Activated naive CD8-positive, alpha-beta T cell (primary cell): ENCODE measurements at regions not wholly inside any gene's neighbourhood (a gene's known extent, or its start where the extent isn't known, plus 50 kb on each side); places are given as distances from the start of the nearest gene placed in this dataset.

Experiments
- H3K27ac Mint-ChIP-seq: one replicate; pipeline ENCODE4 v1.8.0; 2021; ENCODE audit warnings: mixed read lengths
- H3K27me3 Mint-ChIP-seq: one replicate; pipeline ENCODE4 v1.8.0; 2021; ENCODE audit warnings: mixed read lengths
- H3K36me3 Mint-ChIP-seq: one replicate; pipeline ENCODE4 v1.8.0; 2021; ENCODE audit warnings: mixed read lengths
- H3K4me1 Mint-ChIP-seq: one replicate; pipeline ENCODE4 v1.8.0; 2021; ENCODE audit warnings: low read depth, mixed read lengths
- H3K4me3 Mint-ChIP-seq: one replicate; pipeline ENCODE4 v1.8.0; 2021; ENCODE audit warnings: mild to moderate bottlenecking, mixed read lengths
- H3K9me3 Mint-ChIP-seq: one replicate; pipeline ENCODE4 v1.8.0; 2021; ENCODE audit warnings: low read depth, mixed read lengths

- no peaks in the 10 kb centered on the region for H3K27me3 Mint-ChIP-seq
- H3K9me3 Mint-ChIP-seq: peaks cover 5% of the 10 kb centered on the region
- H3K4me1 Mint-ChIP-seq: no peaks in the 10 kb centered on the region
- H3K27ac Mint-ChIP-seq: no peak overlapping the region
- peaks cover 4% of the 10 kb centered on the region for H3K36me3 Mint-ChIP-seq
- H3K4me3 Mint-ChIP-seq: no peak overlapping the region
These were observed 125.1 kb upstream of the COL5A1 start for GRCh38 chr9:134516464-134516863.

- H3K36me3 Mint-ChIP-seq: peaks cover 4% of the 10 kb centered on the region
- no peak overlapping the region for H3K27ac Mint-ChIP-seq
- H3K9me3 Mint-ChIP-seq: peaks cover 5% of the 10 kb centered on the region
- no peak overlapping the region for H3K4me3 Mint-ChIP-seq
- H3K4me1 Mint-ChIP-seq: no peaks in the 10 kb centered on the region
- H3K27me3 Mint-ChIP-seq: no peaks in the 10 kb centered on the region
These were observed 124.4 kb upstream of the COL5A1 start for GRCh38 chr9:134517069-134517680.

- Mint-ChIP-seq H3K4me1 (no peaks in the 10 kb centered on the region), H3K36me3 (peaks cover 4% of the 10 kb centered on the region), H3K9me3 (peaks cover 5% of the 10 kb centered on the region), H3K27ac (no peak overlapping the region), H3K27me3 (no peaks in the 10 kb centered on the region), H3K4me3 (no peak overlapping the region)
These were observed 123.5 kb upstream of the COL5A1 start for GRCh38 chr9:134518004-134518606.

- H3K4me1 Mint-ChIP-seq: no peaks in the 10 kb centered on the region
- H3K27me3 Mint-ChIP-seq: no peaks in the 10 kb centered on the region
- H3K36me3 Mint-ChIP-seq: peaks cover 4% of the 10 kb centered on the region
- H3K4me3 Mint-ChIP-seq: no peak overlapping the region
- no peak overlapping the region for H3K27ac Mint-ChIP-seq
- H3K9me3 Mint-ChIP-seq: peaks cover 5% of the 10 kb centered on the region
These were observed 122.1 kb upstream of the COL5A1 start for GRCh38 chr9:134519375-134520070.

GRCh38 chr9:134521817-134522501 lies 119.6 kb upstream of the COL5A1 start:
- H3K27ac Mint-ChIP-seq: no peak overlapping the region
- H3K9me3 Mint-ChIP-seq: peaks cover 5% of the 10 kb centered on the region
- peaks cover 4% of the 10 kb centered on the region for H3K36me3 Mint-ChIP-seq
- no peaks in the 10 kb centered on the region for H3K27me3 Mint-ChIP-seq
- no peaks in the 10 kb centered on the region for H3K4me1 Mint-ChIP-seq
- no peak overlapping the region for H3K4me3 Mint-ChIP-seq

- H3K36me3 Mint-ChIP-seq: peaks cover 4% of the 10 kb centered on the region
- H3K27me3 Mint-ChIP-seq: no peaks in the 10 kb centered on the region
- no peak overlapping the region for H3K27ac Mint-ChIP-seq
- no peak overlapping the region for H3K4me3 Mint-ChIP-seq
- peaks cover 5% of the 10 kb centered on the region for H3K9me3 Mint-ChIP-seq
- H3K4me1 Mint-ChIP-seq: no peaks in the 10 kb centered on the region
These were observed 119.1 kb upstream of the COL5A1 start for GRCh38 chr9:134522502-134522848.

GRCh38 chr9:134522976-134523375 lies 118.6 kb upstream of the COL5A1 start:
- no peaks in the 10 kb centered on the region for H3K27me3 Mint-ChIP-seq
- no peak overlapping the region for H3K27ac Mint-ChIP-seq
- H3K4me3 Mint-ChIP-seq: no peak overlapping the region
- H3K9me3 Mint-ChIP-seq: peaks cover 5% of the 10 kb centered on the region
- H3K36me3 Mint-ChIP-seq: peaks cover 4% of the 10 kb centered on the region
- H3K4me1 Mint-ChIP-seq: no peaks in the 10 kb centered on the region

GRCh38 chr9:134525070-134525815 lies 116.4 kb upstream of the COL5A1 start:
- H3K9me3 Mint-ChIP-seq: peaks cover 5% of the 10 kb centered on the region
- no peak overlapping the region for H3K27ac Mint-ChIP-seq
- H3K4me3 Mint-ChIP-seq: no peak overlapping the region
- peaks cover 4% of the 10 kb centered on the region for H3K36me3 Mint-ChIP-seq
- H3K27me3 Mint-ChIP-seq: no peaks in the 10 kb centered on the region
- no peaks in the 10 kb centered on the region for H3K4me1 Mint-ChIP-seq

- Mint-ChIP-seq H3K27me3 (no peaks in the 10 kb centered on the region), H3K4me1 (no peaks in the 10 kb centered on the region), H3K27ac (no peak overlapping the region), H3K9me3 (peaks cover 8% of the 10 kb centered on the region), H3K36me3 (peaks cover 2% of the 10 kb centered on the region), H3K4me3 (no peak overlapping the region)
These were observed 115.6 kb upstream of the COL5A1 start for GRCh38 chr9:134525841-134526583.

- H3K27me3 Mint-ChIP-seq: no peaks in the 10 kb centered on the region
- peaks cover 8% of the 10 kb centered on the region for H3K9me3 Mint-ChIP-seq
- no peak overlapping the region for H3K27ac Mint-ChIP-seq
- H3K36me3 Mint-ChIP-seq: no peaks in the 10 kb centered on the region
- no peaks in the 10 kb centered on the region for H3K4me1 Mint-ChIP-seq
- H3K4me3 Mint-ChIP-seq: no peak overlapping the region
These were observed 114.8 kb upstream of the COL5A1 start for GRCh38 chr9:134526584-134527477.

- no peak overlapping the region for H3K27ac Mint-ChIP-seq
- no peaks in the 10 kb centered on the region for H3K36me3 Mint-ChIP-seq
- H3K9me3 Mint-ChIP-seq: peaks cover 8% of the 10 kb centered on the region
- no peaks in the 10 kb centered on the region for H3K4me1 Mint-ChIP-seq
- H3K4me3 Mint-ChIP-seq: no peak overlapping the region
- H3K27me3 Mint-ChIP-seq: peaks cover 2% of the 10 kb centered on the region
These were observed 110.9 kb upstream of the COL5A1 start for GRCh38 chr9:134530724-134531123.

- peaks cover 8% of the 10 kb centered on the region for H3K9me3 Mint-ChIP-seq
- peaks cover 2% of the 10 kb centered on the region for H3K27me3 Mint-ChIP-seq
- H3K4me1 Mint-ChIP-seq: no peaks in the 10 kb centered on the region
- H3K36me3 Mint-ChIP-seq: no peaks in the 10 kb centered on the region
- H3K27ac Mint-ChIP-seq: no peak overlapping the region
- H3K4me3 Mint-ChIP-seq: no peak overlapping the region
These were observed 110.2 kb upstream of the COL5A1 start for GRCh38 chr9:134531220-134531970.

GRCh38 chr9:134532084-134532483 lies 109.5 kb upstream of the COL5A1 start:
- Mint-ChIP-seq H3K4me1 (no peaks in the 10 kb centered on the region), H3K27me3 (peaks cover 2% of the 10 kb centered on the region), H3K36me3 (no peaks in the 10 kb centered on the region), H3K27ac (no peak overlapping the region), H3K9me3 (peaks cover 8% of the 10 kb centered on the region), H3K4me3 (no peak overlapping the region)
